OCI-LY3 (cell line): ENCODE measurements at regions not wholly inside any gene's neighbourhood (a gene's known extent, or its start where the extent isn't known, plus 50 kb on each side); places are given as distances from the start of the nearest gene placed in this dataset.

ENCODE experiments used
- H2AFZ ChIP-seq: fragments of 200-600, 300-600 bp; shearing (Covaris generic); 2 replicates; pipeline ENCODE4 v1.6.0; 2014; ENCODE audit warnings: antibody characterized with exemption, low read depth, low read length
- H3K27ac ChIP-seq: fragments of 200-600, 300-600 bp; sonication (generic); 2 replicates; pipeline ENCODE4 v1.5.1; 2014; ENCODE audit warnings: mild to moderate bottlenecking, low read length, moderate library complexity, mixed read lengths
- H3K27me3 ChIP-seq: fragments of 200-600, 300-600 bp; sonication (generic); 2 replicates; pipeline ENCODE4 v1.6.1; 2014; ENCODE audit warnings: low read depth, low read length, mixed read lengths
- H3K36me3 ChIP-seq: fragments of 200-600, 300-600 bp; sonication (generic); replicated peaks from 2 replicates; pipeline ENCODE3; 2014; ENCODE audit warnings: low read depth, low read length, mixed read lengths
- H3K4me1 ChIP-seq: fragments of 300-600, 200-600 bp; sonication (generic); 2 replicates; pipeline ENCODE4 v1.6.1; 2014; ENCODE audit warnings: low read length, mixed read lengths
- H3K4me2 ChIP-seq: fragments of 200-600, 300-600 bp; sonication (generic); 2 replicates; pipeline ENCODE4 v1.6.1; 2014; ENCODE audit warnings: low read length, mixed read lengths
- H3K4me3 ChIP-seq: fragments of 300-600, 200-600 bp; sonication (generic); 2 replicates; pipeline ENCODE4 v1.5.1; 2014; ENCODE audit warnings: antibody characterized with exemption, mild to moderate bottlenecking, low read length, moderate library complexity
- H3K79me2 ChIP-seq: fragments of 300-600, 200-600 bp; shearing (Covaris generic); 2 replicates; pipeline ENCODE4 v1.6.1; 2014; ENCODE audit warnings: mild to moderate bottlenecking, low read length, mixed read lengths
- H3K9ac ChIP-seq: fragments of 300-600, 200-600 bp; shearing (Covaris generic); 2 replicates; pipeline ENCODE4 v1.6.0; 2014; ENCODE audit warnings: mild to moderate bottlenecking, low read length, moderate library complexity
- H3K9me3 ChIP-seq: fragments of 200-600, 300-600 bp; shearing (Covaris generic); 2 replicates; pipeline ENCODE4 v1.6.1; 2014; ENCODE audit warnings: low read length, mixed read lengths; ENCODE audit not compliant: insufficient read depth
- H4K20me1 ChIP-seq: fragments of 200-600, 300-600 bp; sonication (generic); 2 replicates; pipeline ENCODE4 v1.6.1; 2016; ENCODE audit warnings: low read length, mixed read lengths; ENCODE audit not compliant: insufficient read depth
- CTCF ChIP-seq: fragments of 200-600, 300-600 bp; sonication (generic); IDR thresholded peaks from 2 replicates; pipeline ENCODE4 v1.5.1; 2014; ENCODE audit warnings: antibody characterized with exemption, low read length, low read depth
- EZH2phosphoT487 ChIP-seq: fragments of 200-600 bp; shearing (Covaris generic); IDR thresholded peaks from 2 replicates; pipeline ENCODE4 v1.6.1; 2018; ENCODE audit warnings: antibody characterized with exemption, mixed run types, low read depth

- Histone ChIP-seq H2AFZ (no peak overlapping the region), H3K27ac (no peak overlapping the region), H3K4me3 (no peak overlapping the region), H3K4me2 (no peak overlapping the region), H3K9me3 (no peaks in the 10 kb centered on the region), H3K36me3 (no peaks in the 10 kb centered on the region), H4K20me1 (no peaks in the 10 kb centered on the region), H3K9ac (no peak overlapping the region), H3K27me3 (peaks cover 49% of the 10 kb centered on the region), H3K79me2 (no peaks in the 10 kb centered on the region), H3K4me1 (no peaks in the 10 kb centered on the region)
- TF ChIP-seq CTCF = no peak
- no peak for TF ChIP-seq EZH2phosphoT487
These were observed 317.1 kb upstream of the CHD6 start for GRCh38 chr20:41935259-41935791.

- no peaks in the 10 kb centered on the region for H4K20me1 ChIP-seq
- no peak overlapping the region for H2AFZ ChIP-seq
- no peak overlapping the region for H3K27ac ChIP-seq
- no peaks in the 10 kb centered on the region for H3K4me1 ChIP-seq
- no peak for TF ChIP-seq EZH2phosphoT487
- no peak for TF ChIP-seq CTCF
- no peaks in the 10 kb centered on the region for H3K79me2 ChIP-seq
- no peak overlapping the region for H3K4me3 ChIP-seq
- no peak overlapping the region for H3K9ac ChIP-seq
- no peak overlapping the region for H3K4me2 ChIP-seq
- no peaks in the 10 kb centered on the region for H3K9me3 ChIP-seq
- no peaks in the 10 kb centered on the region for H3K36me3 ChIP-seq
- H3K27me3 ChIP-seq = peaks cover 35% of the 10 kb centered on the region
These were observed 314.3 kb upstream of the CHD6 start for GRCh38 chr20:41932431-41932830.

GRCh38 chr20:41927655-41928054 is 309.5 kb upstream of the CHD6 start:
- H3K9ac ChIP-seq = no peak overlapping the region
- no peak overlapping the region for H2AFZ ChIP-seq
- peaks cover 63% of the 10 kb centered on the region for H3K27me3 ChIP-seq
- no peaks in the 10 kb centered on the region for H3K36me3 ChIP-seq
- no peak overlapping the region for H3K4me2 ChIP-seq
- TF ChIP-seq EZH2phosphoT487 (no peak), CTCF (no peak)
- H3K27ac ChIP-seq = no peak overlapping the region
- H3K4me1 ChIP-seq = no peaks in the 10 kb centered on the region
- no peak overlapping the region for H3K4me3 ChIP-seq
- H4K20me1 ChIP-seq = no peaks in the 10 kb centered on the region
- H3K9me3 ChIP-seq = no peaks in the 10 kb centered on the region
- no peaks in the 10 kb centered on the region for H3K79me2 ChIP-seq

GRCh38 chr20:41927189-41927588 is 309.0 kb upstream of the CHD6 start:
- no peak overlapping the region for H3K27ac ChIP-seq
- no peak overlapping the region for H3K9ac ChIP-seq
- H3K79me2 ChIP-seq = no peaks in the 10 kb centered on the region
- H3K4me1 ChIP-seq = no peaks in the 10 kb centered on the region
- H3K27me3 ChIP-seq = peaks cover 63% of the 10 kb centered on the region
- no peaks in the 10 kb centered on the region for H4K20me1 ChIP-seq
- no peak overlapping the region for H2AFZ ChIP-seq
- no peaks in the 10 kb centered on the region for H3K9me3 ChIP-seq
- H3K36me3 ChIP-seq = no peaks in the 10 kb centered on the region
- H3K4me2 ChIP-seq = no peak overlapping the region
- no peak for TF ChIP-seq EZH2phosphoT487
- no peak for TF ChIP-seq CTCF
- H3K4me3 ChIP-seq = no peak overlapping the region
